ENCODE measurements at regions not wholly inside any gene's neighbourhood (a gene's known extent, or its start where the extent isn't known, plus 50 kb on each side); places are given as distances from the start of the nearest gene placed in this dataset.

GRCh38 chr13:104206450-104207044 lies 1140.3 kb upstream of the SLC10A2 start:
- Histone ChIP-seq H3K23ac (ENCODE audit: low read depth, low read length, poor library complexity) (no peak overlapping the region), H3K36me3 (replicated peaks in 1 of 2; ENCODE audit: control insufficient read depth in 2 of 2, insufficient read depth in 2 of 2, low read length in 2 of 2) (no peaks in the 10 kb centered on the region), H3K4ac (ENCODE audit: low read length) (no peak overlapping the region), H3K4me1 (ENCODE audit: control insufficient read depth in 2 of 2, insufficient read depth in 1 of 2, low read depth in 1 of 2, low read length in 2 of 2) (no peaks in the 10 kb centered on the region), H2BK15ac (ENCODE audit: low read length) (no peak overlapping the region), H4K91ac (ENCODE audit: low read depth, low read length, poor library complexity) (no peak overlapping the region), H3K18ac (ENCODE audit: low read length) (no peak overlapping the region), H3K9me3 (replicated peaks in 1 of 2; ENCODE audit: control insufficient read depth in 2 of 2, insufficient read depth in 1 of 2, low read depth in 1 of 2, low read length in 2 of 2) (no peaks in the 10 kb centered on the region), H3K27me3 (ENCODE audit: control insufficient read depth in 3 of 3, insufficient read depth in 3 of 3, low read depth in 1 of 3, low read length in 3 of 3) (no peaks in the 10 kb centered on the region), H3K79me1 (ENCODE audit: low read depth, low read length) (no peaks in the 10 kb centered on the region), H3K9ac (ENCODE audit: low read depth, low read length, poor library complexity) (no peak overlapping the region), H3K4me3 (ENCODE audit: low read length in 2 of 2) (no peak overlapping the region), H2BK12ac (ENCODE audit: low read length) (no peak overlapping the region), H3K14ac (ENCODE audit: low read length) (no peak overlapping the region), H2AFZ (ENCODE audit: low read length) (no peak overlapping the region), H3K27ac (replicated peaks; ENCODE audit: low read length) (no peak overlapping the region), H2BK5ac (ENCODE audit: low read length) (no peak overlapping the region), H3K4me2 (ENCODE audit: insufficient read depth, low read length, poor library complexity, severe bottlenecking) (no peak overlapping the region), H4K8ac (ENCODE audit: low read depth, low read length) (no peak overlapping the region), H2BK120ac (ENCODE audit: low read depth, low read length) (no peak overlapping the region), H2AK5ac (ENCODE audit: low read depth, low read length) (no peak overlapping the region)
- no peak for DNase-seq (ENCODE audit: low spot score)
- WGBS, 2 donors (ENCODE audit: extremely low coverage in 2 of 2, insufficient read length in 2 of 2, insufficient replicate concordance in 1 of 2): no CpG with 5 or more reads among the region's 6 CpGs

DNA sequence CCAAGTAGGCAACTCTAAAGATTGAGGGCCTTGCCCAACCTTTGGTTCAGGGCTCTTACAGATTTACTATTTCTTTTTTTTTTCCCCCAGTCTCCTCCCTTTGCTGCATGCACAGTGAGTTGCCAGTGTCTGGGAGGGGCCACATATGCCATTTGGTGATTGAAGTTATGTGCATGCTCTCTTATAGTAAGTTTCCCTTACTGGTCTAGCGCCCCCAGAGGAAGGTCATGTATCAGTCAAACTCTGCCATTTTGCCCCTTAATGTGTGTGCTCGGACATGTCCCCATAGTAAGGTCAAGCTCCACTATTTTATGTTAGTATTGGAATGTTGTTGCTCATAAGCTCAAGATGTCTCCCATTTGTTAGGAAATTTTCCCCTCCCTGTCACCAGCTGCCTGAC lies 1138.0 kb upstream of the SLC10A2 start:
- H3K4ac ChIP-seq (ENCODE audit: low read length): no peak overlapping the region
- H2AFZ ChIP-seq (ENCODE audit: low read length): no peak overlapping the region
- H3K4me1 ChIP-seq (ENCODE audit: control insufficient read depth in 2 of 2, insufficient read depth in 1 of 2, low read depth in 1 of 2, low read length in 2 of 2): no peaks in the 10 kb centered on the region
- no peak overlapping the region for H3K18ac ChIP-seq (ENCODE audit: low read length)
- no peak overlapping the region for H2BK12ac ChIP-seq (ENCODE audit: low read length)
- H3K27ac ChIP-seq (replicated peaks; ENCODE audit: low read length): no peak overlapping the region
- no peaks in the 10 kb centered on the region for H3K27me3 ChIP-seq (ENCODE audit: control insufficient read depth in 3 of 3, insufficient read depth in 3 of 3, low read depth in 1 of 3, low read length in 3 of 3)
- no CpG with 5 or more reads among the region's 2 CpGs for WGBS, 2 donors (ENCODE audit: extremely low coverage in 2 of 2, insufficient read length in 2 of 2, insufficient replicate concordance in 1 of 2)
- no peak overlapping the region for H4K8ac ChIP-seq (ENCODE audit: low read depth, low read length)
- no peaks in the 10 kb centered on the region for H3K79me1 ChIP-seq (ENCODE audit: low read depth, low read length)
- no peaks in the 10 kb centered on the region for H3K36me3 ChIP-seq (replicated peaks in 1 of 2; ENCODE audit: control insufficient read depth in 2 of 2, insufficient read depth in 2 of 2, low read length in 2 of 2)
- no peak overlapping the region for H4K91ac ChIP-seq (ENCODE audit: low read depth, low read length, poor library complexity)
- no peak overlapping the region for H2BK5ac ChIP-seq (ENCODE audit: low read length)
- no peak overlapping the region for H3K23ac ChIP-seq (ENCODE audit: low read depth, low read length, poor library complexity)
- H3K4me3 ChIP-seq (ENCODE audit: low read length in 2 of 2): no peak overlapping the region
- H2BK15ac ChIP-seq (ENCODE audit: low read length): no peak overlapping the region
- H2BK120ac ChIP-seq (ENCODE audit: low read depth, low read length): no peak overlapping the region
- no peaks in the 10 kb centered on the region for H3K9me3 ChIP-seq (replicated peaks in 1 of 2; ENCODE audit: control insufficient read depth in 2 of 2, insufficient read depth in 1 of 2, low read depth in 1 of 2, low read length in 2 of 2)
- no peak overlapping the region for H3K14ac ChIP-seq (ENCODE audit: low read length)
- no peak overlapping the region for H3K9ac ChIP-seq (ENCODE audit: low read depth, low read length, poor library complexity)
- no peak overlapping the region for H2AK5ac ChIP-seq (ENCODE audit: low read depth, low read length)
- DNase-seq (ENCODE audit: low spot score): no peak
- no peak overlapping the region for H3K4me2 ChIP-seq (ENCODE audit: insufficient read depth, low read length, poor library complexity, severe bottlenecking)

DNA sequence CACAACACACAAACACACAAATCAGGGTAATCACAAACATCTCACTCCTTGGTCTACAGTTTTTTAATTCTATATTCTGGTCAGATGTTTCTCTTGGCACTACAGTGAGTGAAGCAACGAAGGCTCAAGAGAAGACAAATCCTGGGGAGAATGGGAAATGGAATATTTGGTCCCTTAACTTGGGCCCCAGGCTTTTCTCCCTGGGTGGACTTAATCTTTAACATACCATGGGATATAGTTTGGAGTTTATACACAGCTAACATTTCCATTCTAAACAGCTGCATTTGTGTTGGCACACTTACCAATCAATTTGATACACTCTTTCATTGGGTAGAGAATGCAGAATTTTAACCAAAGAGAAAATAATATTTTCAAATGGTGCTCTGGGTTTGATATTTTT lies 1132.6 kb upstream of the SLC10A2 start:
- no peak overlapping the region for H3K27ac ChIP-seq (replicated peaks; ENCODE audit: low read length)
- H3K9me3 ChIP-seq (replicated peaks in 1 of 2; ENCODE audit: control insufficient read depth in 2 of 2, insufficient read depth in 1 of 2, low read depth in 1 of 2, low read length in 2 of 2): no peaks in the 10 kb centered on the region

GRCh38 chr13:104196611-104197010 lies 1130.4 kb upstream of the SLC10A2 start:
- Histone ChIP-seq H3K4me1 (ENCODE audit: control insufficient read depth in 2 of 2, insufficient read depth in 1 of 2, low read depth in 1 of 2, low read length in 2 of 2) (no peaks in the 10 kb centered on the region), H3K18ac (ENCODE audit: low read length) (no peak overlapping the region), H3K9me3 (replicated peaks in 1 of 2; ENCODE audit: control insufficient read depth in 2 of 2, insufficient read depth in 1 of 2, low read depth in 1 of 2, low read length in 2 of 2) (no peaks in the 10 kb centered on the region), H3K4ac (ENCODE audit: low read length) (no peak overlapping the region), H2BK120ac (ENCODE audit: low read depth, low read length) (no peak overlapping the region), H3K27me3 (ENCODE audit: control insufficient read depth in 3 of 3, insufficient read depth in 3 of 3, low read depth in 1 of 3, low read length in 3 of 3) (no peaks in the 10 kb centered on the region), H2BK12ac (ENCODE audit: low read length) (no peak overlapping the region), H4K8ac (ENCODE audit: low read depth, low read length) (no peak overlapping the region), H3K36me3 (replicated peaks in 1 of 2; ENCODE audit: control insufficient read depth in 2 of 2, insufficient read depth in 2 of 2, low read length in 2 of 2) (no peaks in the 10 kb centered on the region), H2BK15ac (ENCODE audit: low read length) (no peak overlapping the region), H3K23ac (ENCODE audit: low read depth, low read length, poor library complexity) (no peak overlapping the region), H4K91ac (ENCODE audit: low read depth, low read length, poor library complexity) (no peak overlapping the region), H3K4me3 (ENCODE audit: low read length in 2 of 2) (no peak overlapping the region), H3K9ac (ENCODE audit: low read depth, low read length, poor library complexity) (no peak overlapping the region), H2AFZ (ENCODE audit: low read length) (no peak overlapping the region), H2AK5ac (ENCODE audit: low read depth, low read length) (no peak overlapping the region), H3K14ac (ENCODE audit: low read length) (no peak overlapping the region), H3K27ac (replicated peaks; ENCODE audit: low read length) (no peak overlapping the region), H2BK5ac (ENCODE audit: low read length) (no peak overlapping the region), H3K4me2 (ENCODE audit: insufficient read depth, low read length, poor library complexity, severe bottlenecking) (no peak overlapping the region), H3K79me1 (ENCODE audit: low read depth, low read length) (no peaks in the 10 kb centered on the region)
- DNase-seq (ENCODE audit: low spot score): no peak
- no CpG with 5 or more reads among the region's 5 CpGs for WGBS, 2 donors (ENCODE audit: extremely low coverage in 2 of 2, insufficient read length in 2 of 2, insufficient replicate concordance in 1 of 2)

More for the DNA sequence above, 1132.6 kb upstream of the SLC10A2 start:
- H3K4ac ChIP-seq (ENCODE audit: low read length): no peak overlapping the region
- WGBS, 2 donors (ENCODE audit: extremely low coverage in 2 of 2, insufficient read length in 2 of 2, insufficient replicate concordance in 1 of 2): no CpG with 5 or more reads among the region's 1 CpG
- no peak overlapping the region for H3K18ac ChIP-seq (ENCODE audit: low read length)
- no peaks in the 10 kb centered on the region for H3K79me1 ChIP-seq (ENCODE audit: low read depth, low read length)
- H3K27me3 ChIP-seq (ENCODE audit: control insufficient read depth in 3 of 3, insufficient read depth in 3 of 3, low read depth in 1 of 3, low read length in 3 of 3): no peaks in the 10 kb centered on the region
- no peak overlapping the region for H4K91ac ChIP-seq (ENCODE audit: low read depth, low read length, poor library complexity)
- DNase-seq (ENCODE audit: low spot score): no peak
- H3K4me2 ChIP-seq (ENCODE audit: insufficient read depth, low read length, poor library complexity, severe bottlenecking): no peak overlapping the region
- H4K8ac ChIP-seq (ENCODE audit: low read depth, low read length): no peak overlapping the region
- no peak overlapping the region for H2BK120ac ChIP-seq (ENCODE audit: low read depth, low read length)
- no peak overlapping the region for H2AFZ ChIP-seq (ENCODE audit: low read length)
- no peaks in the 10 kb centered on the region for H3K36me3 ChIP-seq (replicated peaks in 1 of 2; ENCODE audit: control insufficient read depth in 2 of 2, insufficient read depth in 2 of 2, low read length in 2 of 2)
- no peak overlapping the region for H2AK5ac ChIP-seq (ENCODE audit: low read depth, low read length)
- no peak overlapping the region for H3K4me3 ChIP-seq (ENCODE audit: low read length in 2 of 2)
- no peak overlapping the region for H3K9ac ChIP-seq (ENCODE audit: low read depth, low read length, poor library complexity)
- H3K23ac ChIP-seq (ENCODE audit: low read depth, low read length, poor library complexity): no peak overlapping the region
- H2BK15ac ChIP-seq (ENCODE audit: low read length): no peak overlapping the region
- no peak overlapping the region for H2BK12ac ChIP-seq (ENCODE audit: low read length)
- H3K4me1 ChIP-seq (ENCODE audit: control insufficient read depth in 2 of 2, insufficient read depth in 1 of 2, low read depth in 1 of 2, low read length in 2 of 2): no peaks in the 10 kb centered on the region
- no peak overlapping the region for H2BK5ac ChIP-seq (ENCODE audit: low read length)
- no peak overlapping the region for H3K14ac ChIP-seq (ENCODE audit: low read length)

Measured in neuronal stem cell (in vitro differentiated cells).